Globus pallidus (tissue), 1 donor: ENCODE measurements at regions not wholly inside any gene's neighbourhood (a gene's known extent, or its start where the extent isn't known, plus 50 kb on each side); places are given as distances from the start of the nearest gene placed in this dataset.

Experiments used
- DNase-seq: peaks from one replicate; pipeline ENCODE4 v3.0.0-alpha.2; 2015; ENCODE audit warnings: low spot score

GRCh38 chr16:86365513-86366273 is 144.6 kb upstream of the FOXF1 start:
- no peak for DNase-seq

DNA sequence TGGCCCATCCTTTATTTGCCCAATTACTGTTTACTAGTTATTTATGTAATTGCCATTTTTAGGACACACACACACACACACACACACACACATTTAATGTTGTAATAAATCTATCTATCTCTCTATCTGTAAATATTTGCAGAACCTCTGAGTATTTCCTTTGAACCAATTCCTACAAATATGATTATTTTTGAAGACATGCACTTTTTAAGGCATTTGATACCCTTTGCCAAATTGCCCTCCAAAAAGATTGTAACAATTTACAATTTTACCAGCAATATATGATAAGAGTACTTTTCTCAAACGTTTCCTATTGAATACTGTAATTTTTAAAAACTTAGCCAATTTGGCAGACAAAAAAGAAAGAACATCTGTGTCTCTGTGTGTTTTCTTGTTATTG is 143.8 kb upstream of the FOXF1 start:
- DNase-seq, result no peak

GRCh38 chr16:86367291-86368072 is 142.8 kb upstream of the FOXF1 start:
- DNase-seq, result no peak

GRCh38 chr16:86368261-86368660 is 142.1 kb upstream of the FOXF1 start:
- no peak for DNase-seq

- DNase-seq, result no peak
Observed at GRCh38 chr16:86370062-86370461, 140.3 kb upstream of the FOXF1 start.

GRCh38 chr16:86371083-86371803 is 139.1 kb upstream of the FOXF1 start:
- DNase-seq, result no peak

DNA sequence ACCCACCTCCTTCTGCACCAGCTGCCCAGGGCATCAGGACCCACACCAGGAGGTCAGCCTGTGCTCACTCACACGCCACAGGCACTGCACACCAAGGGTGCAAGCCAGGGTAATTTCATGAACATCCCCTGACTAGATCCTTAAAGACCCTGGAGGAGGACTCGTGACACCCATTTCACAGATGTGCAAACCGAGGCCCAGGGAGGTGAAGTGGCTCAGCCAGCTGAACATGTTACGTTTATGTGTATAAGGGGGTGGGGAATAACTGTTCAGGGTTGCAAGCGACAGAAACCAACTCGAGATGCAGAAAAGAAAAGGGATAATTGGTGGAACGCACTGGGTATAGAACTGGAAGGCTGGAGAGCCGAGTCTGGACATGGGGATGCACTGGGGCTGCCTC is 138.1 kb upstream of the FOXF1 start:
- no peak for DNase-seq

GRCh38 chr16:86373276-86373901 is 136.9 kb upstream of the FOXF1 start:
- no peak for DNase-seq

DNA sequence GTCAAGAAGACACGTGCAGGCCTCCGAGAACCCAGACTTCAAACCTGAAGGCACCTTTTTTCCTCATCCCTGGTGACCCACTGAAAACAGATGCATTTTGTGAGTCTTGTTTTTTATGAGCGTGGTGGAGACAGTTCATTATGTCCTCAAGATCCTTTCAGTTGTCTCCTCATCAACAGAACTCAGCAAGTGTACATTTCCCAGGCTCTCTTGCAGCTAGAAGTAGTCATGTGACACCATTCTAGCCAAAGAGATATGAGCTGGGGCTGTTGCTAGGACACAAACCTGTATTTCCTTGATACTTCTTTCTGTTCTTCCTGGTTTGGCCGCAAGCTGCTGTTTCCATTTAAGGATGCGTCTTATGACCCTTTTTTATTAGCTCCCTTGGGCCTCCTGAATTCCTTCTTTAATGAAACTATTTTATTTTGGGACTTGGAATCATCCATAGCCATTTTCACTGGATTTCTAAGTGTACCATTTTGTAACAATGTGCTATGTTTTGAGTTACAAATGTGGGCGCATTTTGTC is 135.7 kb upstream of the FOXF1 start:
- DNase-seq, result no peak

GRCh38 chr16:86375364-86375763 is 135.0 kb upstream of the FOXF1 start:
- DNase-seq, result no peak

DNA sequence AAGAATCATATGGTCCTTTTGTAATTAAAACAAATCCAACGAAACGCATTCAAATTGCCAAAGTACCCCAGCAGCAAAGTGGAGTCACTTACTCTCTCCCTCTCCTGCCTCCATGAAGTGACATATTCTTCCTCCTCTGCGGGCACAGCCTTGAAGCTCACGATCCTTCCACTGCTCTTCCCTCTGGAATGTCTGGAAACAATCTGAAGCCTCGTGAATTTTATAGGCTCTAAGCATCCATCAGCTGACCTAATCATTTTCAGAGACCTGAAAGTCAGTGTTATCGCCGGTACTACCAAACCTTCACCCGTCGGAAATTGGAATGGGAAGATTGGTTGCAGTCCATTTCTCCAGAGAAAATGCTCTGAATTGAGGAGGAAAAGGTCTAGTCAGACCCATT is 134.5 kb upstream of the FOXF1 start:
- DNase-seq, result no peak

DNA sequence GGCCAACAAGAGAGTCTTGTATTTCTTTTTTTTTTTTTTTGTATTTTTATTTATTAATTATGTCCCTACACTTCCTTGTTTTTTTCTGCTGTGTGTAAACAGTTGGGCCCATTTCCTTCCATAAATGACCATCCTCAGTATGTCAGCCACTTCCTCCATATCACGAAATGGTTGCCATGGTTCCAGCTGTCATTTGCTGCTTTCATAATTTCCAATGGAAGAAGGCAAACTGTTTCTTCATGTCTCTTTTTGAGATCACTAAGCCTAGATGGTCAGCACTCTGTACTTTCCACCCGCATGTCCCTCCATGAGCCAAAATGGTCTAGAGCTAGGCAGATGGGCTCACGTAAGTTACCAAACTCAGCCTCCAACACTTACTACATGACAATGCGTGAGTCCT is 133.5 kb upstream of the FOXF1 start:
- DNase-seq, result no peak

- DNase-seq, result no peak
Observed at GRCh38 chr16:86377251-86378022, 132.9 kb upstream of the FOXF1 start.

DNA sequence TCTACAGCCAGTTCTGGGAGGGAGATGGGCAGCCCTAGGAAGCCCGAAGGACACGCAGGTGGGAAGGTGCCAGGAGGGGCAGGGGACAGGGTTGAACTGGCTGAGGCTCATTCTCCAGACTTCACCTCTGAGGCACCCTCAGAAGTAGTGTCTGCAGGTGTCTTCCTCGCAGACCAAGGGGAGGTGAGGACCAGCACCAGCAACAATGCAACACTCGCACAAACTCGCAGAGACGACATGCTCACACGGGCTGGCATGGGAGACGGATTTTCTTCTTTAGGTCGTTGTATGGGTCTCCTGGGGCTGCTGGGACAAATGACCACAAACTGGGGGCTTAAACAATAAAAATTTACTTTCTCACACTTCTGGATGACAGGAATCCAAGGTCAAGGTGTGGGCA is 132.2 kb upstream of the FOXF1 start:
- no peak for DNase-seq

DNA sequence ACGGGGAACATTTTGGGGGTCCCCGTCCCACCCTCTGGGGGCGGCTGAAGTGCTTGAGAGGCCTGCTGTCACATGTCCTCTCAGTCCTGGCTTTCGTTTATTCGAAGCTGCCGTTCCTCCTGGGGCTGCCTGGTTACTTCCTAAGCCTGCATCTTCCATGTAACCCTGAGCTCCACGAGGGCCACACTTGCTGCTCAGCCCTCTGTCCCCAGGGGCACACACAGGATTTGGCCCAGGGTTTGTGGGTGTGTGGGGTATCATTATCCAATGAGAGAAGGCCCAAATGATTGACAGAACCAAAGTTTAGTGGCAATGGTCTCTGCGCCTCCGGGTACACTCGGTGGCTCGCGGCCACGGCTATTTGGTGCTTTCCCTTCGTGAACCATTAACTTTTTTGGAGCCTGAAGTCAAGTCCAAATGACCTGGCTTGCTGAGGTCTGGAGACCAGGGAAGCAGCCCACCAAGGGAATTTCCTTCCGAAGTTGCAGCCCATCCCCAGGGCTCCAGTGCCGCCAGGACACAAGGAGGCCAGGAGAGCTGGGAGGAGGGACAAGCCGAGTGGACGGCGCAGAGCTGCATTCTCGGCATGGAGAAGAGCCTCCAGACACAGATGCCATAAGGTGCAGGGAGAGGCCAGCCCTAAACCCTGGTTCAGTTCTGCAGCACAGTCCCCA is 131.4 kb upstream of the FOXF1 start:
- no peak for DNase-seq

GRCh38 chr16:86379505-86379846 is 130.9 kb upstream of the FOXF1 start:
- no peak for DNase-seq

DNA sequence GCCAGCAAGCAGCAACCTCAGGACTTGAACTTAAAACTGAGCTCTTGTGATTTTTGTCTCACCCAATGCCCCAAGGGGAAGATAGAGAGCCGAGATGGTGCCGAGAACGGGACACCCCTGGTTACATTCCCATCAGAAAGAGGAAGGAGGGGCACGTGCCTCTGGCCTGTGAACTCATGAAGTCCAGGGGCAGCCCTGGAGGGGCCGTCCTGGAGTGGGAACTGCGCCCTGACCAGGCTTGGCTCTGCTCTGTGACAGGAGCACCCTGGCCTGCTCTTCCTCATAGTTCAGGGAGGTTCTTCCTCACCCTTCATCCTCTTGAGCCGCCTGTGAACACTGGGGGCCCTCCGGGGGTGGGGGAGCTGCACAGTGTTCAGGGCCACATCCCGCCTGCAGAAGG is 130.3 kb upstream of the FOXF1 start:
- DNase-seq, result no peak

DNA sequence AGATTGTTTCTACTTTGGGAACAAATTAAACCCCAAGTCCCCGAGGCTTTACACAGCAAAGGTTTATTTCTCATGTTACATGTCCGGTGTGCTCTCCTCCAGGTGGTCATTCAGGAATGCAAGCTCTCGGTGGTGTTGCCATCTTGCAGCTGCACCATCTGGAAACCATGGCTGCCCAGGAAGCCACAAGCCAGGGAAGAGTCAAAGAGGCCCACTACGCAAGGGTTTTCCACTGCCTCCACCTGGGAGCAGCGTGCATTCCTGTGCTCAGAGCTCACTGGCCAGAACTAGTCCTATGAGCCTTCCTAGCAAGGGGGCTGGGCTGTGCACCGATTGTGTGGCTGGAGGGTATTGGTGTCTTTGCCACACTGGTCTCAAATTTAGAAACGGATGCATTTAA is 128.8 kb upstream of the FOXF1 start:
- no peak for DNase-seq

GRCh38 chr16:86382067-86382773 is 128.1 kb upstream of the FOXF1 start:
- DNase-seq, result no peak

- no peak for DNase-seq
Observed at GRCh38 chr16:86382774-86383407, 127.4 kb upstream of the FOXF1 start.
